ENCODE measurements at regions not wholly inside any gene's neighbourhood (a gene's known extent, or its start where the extent isn't known, plus 50 kb on each side); places are given as distances from the start of the nearest gene placed in this dataset.
"Not testable (repeated sequence)": the region's sequence is repeated elsewhere in the genome, so short reads cannot be mapped to it uniquely, and the experiment has no call there.

DNA sequence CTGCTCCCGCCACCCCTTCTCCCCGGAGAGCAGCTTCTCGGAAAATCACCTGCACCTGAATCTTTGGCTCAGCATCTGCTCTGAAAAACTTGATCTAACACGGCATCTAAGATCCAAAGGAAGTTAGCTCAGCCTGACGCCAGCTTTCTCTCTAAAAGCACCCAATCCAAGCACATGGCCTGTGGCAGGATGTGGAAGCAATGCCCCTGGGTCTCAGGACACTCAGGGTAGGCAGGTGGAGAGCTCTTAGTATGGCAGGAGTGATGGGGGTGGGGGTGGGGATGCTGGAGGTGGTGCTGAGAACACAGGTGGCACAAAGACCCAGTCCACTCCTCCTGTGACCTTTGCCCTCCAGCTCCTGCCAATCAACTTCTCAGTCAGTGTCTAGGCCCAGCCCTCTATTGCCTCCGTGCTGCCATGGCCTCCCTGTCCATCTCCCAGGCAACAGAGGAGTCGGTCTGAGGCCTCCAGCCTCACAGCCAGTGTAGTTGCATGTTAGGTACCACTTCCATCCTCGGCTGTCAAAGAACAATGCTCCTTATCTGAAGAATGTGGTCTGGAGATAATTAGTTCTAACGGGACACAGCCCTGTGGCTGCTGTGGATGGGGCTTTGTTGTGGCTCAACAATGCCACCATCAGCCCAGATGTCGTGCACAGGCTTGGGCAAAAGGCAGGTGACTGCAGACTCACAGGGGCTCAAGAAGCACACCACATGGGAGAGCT is 180.0 kb upstream of the C14orf180 start:
- H3K4me1 ChIP-seq, result no peaks in the 10 kb centered on the region
- no peak for DNase-seq
- in situ Hi-C loops (cut with MboI; ENCODE audit: low pct_ligation_motif_present in 1 of 4, low pct_unique_long_range_greater_than_20kb in 1 of 4, low sequenced_read_pairs in 3 of 4), result no loop called here
- H3K27ac ChIP-seq, result no peak overlapping the region
- H3K4me3 ChIP-seq, result no peak overlapping the region
- 55% methylated on average over 10 of the region's 10 CpGs; no CpG with 5 or more reads in 1 of the 2 donors for WGBS, 2 donors (ENCODE audit: low coverage in 1 of 2)
- H3K36me3 ChIP-seq, result no peaks in the 10 kb centered on the region
- peaks cover 9 to 10% of the 10 kb centered on the region in 2 donors for H3K9me3 ChIP-seq
- intact Hi-C loops (cut with DNase I; ENCODE audit: low total_unique reads), result no loop called here
- H3K27me3 ChIP-seq, result no peaks in the 10 kb centered on the region
- no peak for TF ChIP-seq POLR2AphosphoS5 (IDR thresholded peaks at IDR 0.05)
- TF ChIP-seq POLR2A (IDR thresholded peaks at IDR 0.05), result no peak
- TF ChIP-seq EP300 (IDR thresholded peaks at IDR 0.05; ENCODE audit: low read depth), result no peak
- TF ChIP-seq, protein P1, sequence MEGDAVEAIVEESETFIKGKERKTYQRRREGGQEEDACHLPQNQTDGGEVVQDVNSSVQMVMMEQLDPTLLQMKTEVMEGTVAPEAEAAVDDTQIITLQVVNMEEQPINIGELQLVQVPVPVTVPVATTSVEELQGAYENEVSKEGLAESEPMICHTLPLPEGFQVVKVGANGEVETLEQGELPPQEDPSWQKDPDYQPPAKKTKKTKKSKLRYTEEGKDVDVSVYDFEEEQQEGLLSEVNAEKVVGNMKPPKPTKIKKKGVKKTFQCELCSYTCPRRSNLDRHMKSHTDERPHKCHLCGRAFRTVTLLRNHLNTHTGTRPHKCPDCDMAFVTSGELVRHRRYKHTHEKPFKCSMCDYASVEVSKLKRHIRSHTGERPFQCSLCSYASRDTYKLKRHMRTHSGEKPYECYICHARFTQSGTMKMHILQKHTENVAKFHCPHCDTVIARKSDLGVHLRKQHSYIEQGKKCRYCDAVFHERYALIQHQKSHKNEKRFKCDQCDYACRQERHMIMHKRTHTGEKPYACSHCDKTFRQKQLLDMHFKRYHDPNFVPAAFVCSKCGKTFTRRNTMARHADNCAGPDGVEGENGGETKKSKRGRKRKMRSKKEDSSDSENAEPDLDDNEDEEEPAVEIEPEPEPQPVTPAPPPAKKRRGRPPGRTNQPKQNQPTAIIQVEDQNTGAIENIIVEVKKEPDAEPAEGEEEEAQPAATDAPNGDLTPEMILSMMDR (IDR thresholded peaks at IDR 0.05), result no peak

DNA sequence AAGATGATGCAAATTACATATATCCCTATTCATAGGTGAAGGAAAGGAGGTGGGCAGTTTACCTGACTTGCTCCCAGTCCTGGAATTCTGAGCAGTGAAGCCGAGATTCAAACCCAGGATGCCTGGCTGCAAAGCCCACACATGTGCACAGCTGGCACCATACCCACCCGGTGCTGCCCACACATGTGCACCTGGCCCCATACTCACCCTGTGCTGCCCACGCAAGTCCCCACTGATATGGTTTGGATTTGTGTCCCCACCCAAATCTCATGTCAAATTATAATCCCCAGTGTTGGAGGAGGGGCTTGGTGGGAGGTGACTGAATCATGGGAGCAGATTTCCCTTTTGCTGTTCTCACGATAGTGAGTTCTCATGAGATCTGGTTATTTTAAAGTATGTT is 179.2 kb upstream of the C14orf180 start:
- no peak overlapping the region for H3K4me3 ChIP-seq

DNA sequence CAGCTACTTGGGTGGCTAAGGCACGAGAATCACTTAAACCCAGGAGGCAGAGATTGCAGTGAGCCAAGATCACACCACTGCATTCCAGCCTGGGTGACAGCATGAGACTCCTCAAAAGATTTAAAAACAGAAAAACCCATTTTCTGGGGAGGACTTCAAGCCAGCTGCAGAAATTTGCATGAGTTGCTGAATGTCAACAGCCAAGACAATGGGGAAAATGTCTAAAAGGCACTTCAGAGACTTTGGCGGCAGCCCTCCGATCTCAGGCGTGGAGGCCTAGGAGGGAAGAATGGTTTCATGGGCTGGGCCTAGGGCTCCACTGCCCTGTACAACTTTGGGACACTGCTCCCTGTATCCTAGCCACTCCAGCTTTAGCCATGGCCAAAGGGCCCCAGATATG is 177.8 kb upstream of the C14orf180 start:
- H3K9me3 ChIP-seq, result peaks cover 9 to 10% of the 10 kb centered on the region in 2 donors
- H3K27ac ChIP-seq, result no peak overlapping the region
- DNase-seq, result no peak
- TF ChIP-seq, protein P1 (IDR thresholded peaks at IDR 0.05), result no peak
- no peak for TF ChIP-seq POLR2AphosphoS5 (IDR thresholded peaks at IDR 0.05)
- no peak for TF ChIP-seq POLR2A (IDR thresholded peaks at IDR 0.05)
- no peak for TF ChIP-seq EP300 (IDR thresholded peaks at IDR 0.05; ENCODE audit: low read depth)
- H3K4me3 ChIP-seq, result no peak overlapping the region
- H3K36me3 ChIP-seq, result no peaks in the 10 kb centered on the region
- in situ Hi-C loops (cut with MboI; ENCODE audit: low pct_ligation_motif_present in 1 of 4, low pct_unique_long_range_greater_than_20kb in 1 of 4, low sequenced_read_pairs in 3 of 4) (no loop called here), intact Hi-C loops (cut with DNase I; ENCODE audit: low total_unique reads) (no loop called here)
- H3K27me3 ChIP-seq, result no peaks in the 10 kb centered on the region
- 83 to 96% methylated on average over 1 to 4 of the region's 4 CpGs for WGBS, 2 donors (ENCODE audit: low coverage in 1 of 2)
- H3K4me1 ChIP-seq, result no peaks in the 10 kb centered on the region

More for the DNA sequence above, 179.2 kb upstream of the C14orf180 start:
- no peak overlapping the region for H3K27ac ChIP-seq
- no peaks in the 10 kb centered on the region for H3K4me1 ChIP-seq
- in situ Hi-C loops (cut with MboI; ENCODE audit: low pct_ligation_motif_present in 1 of 4, low pct_unique_long_range_greater_than_20kb in 1 of 4, low sequenced_read_pairs in 3 of 4) (no loop called here), intact Hi-C loops (cut with DNase I; ENCODE audit: low total_unique reads) (no loop called here)
- H3K36me3 ChIP-seq, result no peaks in the 10 kb centered on the region
- WGBS, 2 donors (ENCODE audit: low coverage in 1 of 2), result 79% methylated on average over 4 of the region's 4 CpGs; no CpG with 5 or more reads in 1 of the 2 donors
- peaks cover 9 to 10% of the 10 kb centered on the region in 2 donors for H3K9me3 ChIP-seq
- no peaks in the 10 kb centered on the region for H3K27me3 ChIP-seq
- DNase-seq, result no peak
- TF ChIP-seq, protein P1 (IDR thresholded peaks at IDR 0.05), result no peak
- no peak for TF ChIP-seq POLR2A (IDR thresholded peaks at IDR 0.05)
- TF ChIP-seq EP300 (IDR thresholded peaks at IDR 0.05; ENCODE audit: low read depth), result no peak
- no peak for TF ChIP-seq POLR2AphosphoS5 (IDR thresholded peaks at IDR 0.05)

DNA sequence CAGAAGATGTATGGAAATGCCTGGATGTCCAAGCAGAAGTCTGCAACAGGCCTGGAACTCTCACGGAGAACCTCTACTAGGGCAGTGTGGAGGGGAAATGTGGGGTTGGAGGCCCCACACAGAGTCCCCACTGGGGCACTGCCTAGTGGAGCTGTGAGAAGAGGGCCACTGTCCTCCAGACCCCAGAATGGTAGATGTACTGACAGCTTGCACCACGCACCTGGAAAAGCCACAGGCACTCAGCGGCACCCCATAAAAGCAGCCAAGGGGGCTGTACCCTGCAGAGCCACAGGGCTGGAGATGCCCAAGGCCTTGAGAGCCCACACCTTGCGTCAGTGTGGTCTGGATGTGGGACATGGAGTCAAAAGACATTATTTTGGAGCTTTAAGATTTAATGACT is 177.3 kb upstream of the C14orf180 start:
- DNase-seq; H3K4me3 ChIP-seq; in situ Hi-C loops (cut with MboI; ENCODE audit: low pct_ligation_motif_present in 1 of 4, low pct_unique_long_range_greater_than_20kb in 1 of 4, low sequenced_read_pairs in 3 of 4); H3K27me3 ChIP-seq; H3K4me1 ChIP-seq; intact Hi-C loops (cut with DNase I; ENCODE audit: low total_unique reads); H3K27ac ChIP-seq; H3K36me3 ChIP-seq: not testable (repeated sequence)
- 95% methylated on average over 4 of the region's 4 CpGs; no CpG with 5 or more reads in 1 of the 2 donors for WGBS, 2 donors (ENCODE audit: low coverage in 1 of 2)
- H3K9me3 ChIP-seq, result peaks cover 8 to 10% of the 10 kb centered on the region in 2 donors
